GM12864 (cell line): ENCODE measurements at regions not wholly inside any gene's neighbourhood (a gene's known extent, or its start where the extent isn't known, plus 50 kb on each side); places are given as distances from the start of the nearest gene placed in this dataset.
"Not testable (repeated sequence)": the region's sequence is repeated elsewhere in the genome, so short reads cannot be mapped to it uniquely, and the experiment has no call there.

Experiments
- DNase-seq: peaks from one replicate; pipeline ENCODE4 v3.0.0-alpha.2; 2011; ENCODE audit warnings: low read depth
- H3K4me3 ChIP-seq: 2 replicates; pipeline ENCODE4 v1.5.1; 2011; ENCODE audit warnings: mild to moderate bottlenecking, low read depth, low read length, control low read depth
- TF ChIP-seq, protein P1 (sequence below): IDR thresholded peaks from 2 replicates; pipeline ENCODE4 v1.5.1; 2011; ENCODE audit warnings: low read depth, mild to moderate bottlenecking, moderate library complexity, low read length, control low read depth, inconsistent platforms; ENCODE audit errors: missing control alignments

DNA sequence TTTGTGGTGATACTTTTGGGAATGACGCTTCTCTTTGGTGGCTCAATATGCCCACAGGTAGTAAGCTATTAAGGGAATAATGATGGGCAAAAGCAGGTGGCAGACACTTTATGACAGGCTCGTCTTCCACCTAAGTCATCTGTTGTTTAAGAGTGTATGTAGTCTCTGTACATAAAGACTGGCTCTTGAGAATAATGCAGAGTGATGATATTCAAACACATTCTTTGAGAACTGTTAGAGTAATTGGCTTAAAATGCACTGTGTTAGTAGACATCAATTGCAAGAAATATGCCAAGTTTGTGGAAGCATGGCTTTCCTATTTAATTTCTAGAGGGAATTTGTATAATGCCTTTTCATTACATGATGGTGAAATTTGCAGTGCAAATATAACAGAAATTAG lies 694.8 kb upstream of the MIS18BP1 start:
- H3K4me3 ChIP-seq: no peak overlapping the region
- TF ChIP-seq, protein P1, sequence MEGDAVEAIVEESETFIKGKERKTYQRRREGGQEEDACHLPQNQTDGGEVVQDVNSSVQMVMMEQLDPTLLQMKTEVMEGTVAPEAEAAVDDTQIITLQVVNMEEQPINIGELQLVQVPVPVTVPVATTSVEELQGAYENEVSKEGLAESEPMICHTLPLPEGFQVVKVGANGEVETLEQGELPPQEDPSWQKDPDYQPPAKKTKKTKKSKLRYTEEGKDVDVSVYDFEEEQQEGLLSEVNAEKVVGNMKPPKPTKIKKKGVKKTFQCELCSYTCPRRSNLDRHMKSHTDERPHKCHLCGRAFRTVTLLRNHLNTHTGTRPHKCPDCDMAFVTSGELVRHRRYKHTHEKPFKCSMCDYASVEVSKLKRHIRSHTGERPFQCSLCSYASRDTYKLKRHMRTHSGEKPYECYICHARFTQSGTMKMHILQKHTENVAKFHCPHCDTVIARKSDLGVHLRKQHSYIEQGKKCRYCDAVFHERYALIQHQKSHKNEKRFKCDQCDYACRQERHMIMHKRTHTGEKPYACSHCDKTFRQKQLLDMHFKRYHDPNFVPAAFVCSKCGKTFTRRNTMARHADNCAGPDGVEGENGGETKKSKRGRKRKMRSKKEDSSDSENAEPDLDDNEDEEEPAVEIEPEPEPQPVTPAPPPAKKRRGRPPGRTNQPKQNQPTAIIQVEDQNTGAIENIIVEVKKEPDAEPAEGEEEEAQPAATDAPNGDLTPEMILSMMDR: no peak
- no peak for DNase-seq

DNA sequence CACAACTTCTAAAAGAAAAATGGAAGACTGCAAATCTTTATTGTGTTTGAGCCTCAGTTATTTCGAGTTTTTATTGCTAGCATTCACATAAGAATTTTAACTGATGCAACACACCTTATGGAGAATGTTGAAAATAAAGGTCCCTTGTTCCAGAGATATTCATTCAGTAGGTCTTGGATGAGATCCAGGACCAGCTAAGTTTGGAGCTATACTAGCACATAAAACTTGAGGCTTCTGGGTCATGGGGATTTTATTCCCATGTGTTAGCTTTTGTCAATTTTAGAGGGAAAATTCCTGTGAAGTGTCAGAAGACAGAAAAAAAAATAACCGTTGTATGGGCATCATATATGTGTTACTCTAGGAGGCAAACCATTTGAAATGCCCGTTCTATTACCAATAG lies 693.2 kb upstream of the MIS18BP1 start:
- DNase-seq: no peak
- TF ChIP-seq, protein P1: no peak
- H3K4me3 ChIP-seq: no peak overlapping the region

DNA sequence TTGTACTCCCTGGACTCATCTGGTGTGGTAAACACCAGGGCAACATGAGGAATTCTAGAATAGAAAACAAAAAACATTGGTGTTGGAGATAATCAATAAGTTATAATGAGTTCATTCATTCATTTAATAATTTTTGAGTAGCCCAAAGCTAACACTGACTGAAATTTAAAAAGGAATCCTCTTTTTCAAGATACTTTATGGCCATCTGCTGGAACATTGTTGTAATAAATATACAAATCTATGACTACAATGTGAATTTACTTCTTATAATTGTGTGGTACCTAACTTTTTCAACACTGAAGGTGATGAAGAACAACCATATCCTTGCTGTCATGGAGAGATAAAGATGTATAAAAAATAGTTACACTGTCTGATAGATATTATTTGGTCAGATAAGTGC lies 687.3 kb upstream of the MIS18BP1 start:
- TF ChIP-seq, protein P1: no peak
- no peak for DNase-seq
- H3K4me3 ChIP-seq: no peak overlapping the region

DNA sequence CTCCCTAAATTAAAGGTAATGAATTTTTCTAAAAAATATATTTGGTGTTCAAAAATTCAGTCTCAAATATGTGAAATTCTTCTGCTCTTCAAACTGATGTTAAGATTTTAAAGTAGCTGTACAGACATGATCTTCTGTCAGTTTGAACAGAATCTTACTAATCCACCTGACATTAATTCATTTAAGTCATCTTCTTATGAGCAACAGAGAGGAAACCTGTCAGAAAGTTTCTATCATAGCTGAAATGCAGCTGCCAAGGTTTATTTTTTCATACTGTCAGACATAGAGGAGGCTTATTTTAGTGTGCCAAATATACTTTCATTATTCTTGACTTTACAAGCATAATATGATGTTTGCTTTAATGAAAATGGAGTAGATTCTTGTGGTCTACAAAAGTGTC lies 686.6 kb upstream of the MIS18BP1 start:
- no peak overlapping the region for H3K4me3 ChIP-seq
- TF ChIP-seq, protein P1: no peak
- no peak for DNase-seq

DNA sequence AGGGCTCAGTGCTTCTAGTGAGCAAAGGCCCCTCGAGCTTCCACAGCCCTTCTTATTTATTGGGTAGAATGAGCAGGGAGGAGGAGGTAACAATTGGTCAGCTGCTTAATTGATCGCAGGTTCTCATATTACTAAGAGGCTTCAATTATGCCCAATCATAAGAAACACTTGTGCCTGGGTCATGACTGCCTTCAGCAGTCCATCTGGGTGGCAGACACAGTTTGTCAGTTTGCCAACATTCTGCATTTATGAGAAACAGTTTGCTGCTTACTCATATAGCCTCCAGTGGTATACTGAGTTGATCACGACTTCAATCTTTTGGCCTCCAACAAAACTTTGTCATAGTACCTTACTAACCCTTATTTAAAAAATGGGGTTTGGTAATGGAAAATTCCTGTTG lies 667.0 kb upstream of the MIS18BP1 start:
- DNase-seq, H3K4me3 ChIP-seq: not testable (repeated sequence)

DNA sequence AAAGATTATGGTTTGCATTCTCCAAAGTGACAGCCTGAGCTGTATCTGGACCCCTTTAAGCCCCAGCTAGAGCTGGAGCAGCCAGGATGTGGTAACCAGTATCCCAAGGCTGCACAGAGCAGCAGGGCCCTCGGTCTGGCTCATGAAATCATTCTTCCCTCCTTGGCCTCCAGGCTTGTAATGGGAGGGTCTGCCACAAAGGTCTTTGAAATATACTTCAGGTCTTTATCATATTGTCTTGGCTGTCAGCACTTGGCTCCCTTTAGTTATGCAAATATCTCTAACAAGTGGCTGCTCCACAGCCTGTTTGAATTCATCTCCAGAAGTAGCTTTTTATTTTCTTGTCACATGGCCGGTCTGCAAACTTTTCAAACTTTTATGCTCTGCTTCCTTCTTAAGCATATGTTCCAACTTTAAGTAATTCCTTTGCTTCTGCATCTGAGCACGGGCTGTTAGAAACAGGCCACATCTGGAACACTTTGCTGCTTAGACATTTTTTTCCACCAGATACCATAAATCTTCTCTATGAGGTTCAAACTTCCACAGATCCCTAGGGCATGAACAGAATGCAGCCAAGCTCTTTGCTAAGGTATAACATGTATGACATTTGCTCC lies 663.4 kb upstream of the MIS18BP1 start:
- no peak overlapping the region for H3K4me3 ChIP-seq
- no peak for DNase-seq
- TF ChIP-seq, protein P1: no peak

DNA sequence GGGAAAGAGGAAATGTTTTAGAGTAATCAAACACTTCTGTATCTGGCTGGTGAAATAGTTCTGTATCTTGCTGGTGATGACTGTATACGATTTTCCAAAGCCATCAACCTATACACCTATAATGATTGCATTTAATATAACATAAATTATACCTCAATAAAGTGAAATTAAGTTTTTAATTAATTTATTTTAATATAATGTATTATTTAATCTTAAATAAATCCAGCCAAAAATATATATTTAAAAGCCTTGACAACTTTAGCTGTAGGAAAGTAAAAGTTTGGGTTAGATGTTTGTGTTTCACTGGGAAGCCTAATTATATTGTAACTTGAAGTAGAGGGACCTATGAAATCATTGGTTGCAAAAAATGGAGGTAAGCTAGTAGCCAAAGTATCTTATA lies 654.8 kb upstream of the MIS18BP1 start:
- TF ChIP-seq, protein P1: no peak
- no peak overlapping the region for H3K4me3 ChIP-seq
- no peak for DNase-seq
